GM21526 (cell line): ENCODE measurements at regions not wholly inside any gene's neighbourhood (a gene's known extent, or its start where the extent isn't known, plus 50 kb on each side); places are given as distances from the start of the nearest gene placed in this dataset.

Experiments
- ATAC-seq: cut with Tn5 transposase; IDR thresholded peaks from one replicate; pipeline ENCODE4 v1.9.1; 2021; ENCODE audit warnings: moderate library complexity; ENCODE audit not compliant: unreplicated experiment, low FRiP score

DNA sequence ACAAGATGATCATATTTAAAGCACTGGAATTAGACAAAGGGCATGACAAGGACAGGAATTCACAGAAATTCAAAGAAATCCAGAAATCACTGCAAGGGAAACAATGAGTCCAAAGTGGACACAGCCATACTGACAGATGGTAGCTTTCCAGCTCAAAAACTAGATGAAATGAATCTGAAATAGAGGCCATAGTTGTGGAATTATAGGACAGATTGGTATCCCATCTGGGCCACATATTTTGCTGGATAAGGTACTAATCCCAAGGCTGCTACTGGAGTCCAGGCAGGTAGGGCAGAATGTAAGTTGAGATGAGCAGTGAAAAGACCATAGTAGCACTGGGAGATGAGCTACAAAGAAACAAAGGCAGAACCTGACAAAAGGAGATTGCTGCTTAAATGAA lies 258.3 kb upstream of the ANO3 start:
- ATAC-seq, result no peak

DNA sequence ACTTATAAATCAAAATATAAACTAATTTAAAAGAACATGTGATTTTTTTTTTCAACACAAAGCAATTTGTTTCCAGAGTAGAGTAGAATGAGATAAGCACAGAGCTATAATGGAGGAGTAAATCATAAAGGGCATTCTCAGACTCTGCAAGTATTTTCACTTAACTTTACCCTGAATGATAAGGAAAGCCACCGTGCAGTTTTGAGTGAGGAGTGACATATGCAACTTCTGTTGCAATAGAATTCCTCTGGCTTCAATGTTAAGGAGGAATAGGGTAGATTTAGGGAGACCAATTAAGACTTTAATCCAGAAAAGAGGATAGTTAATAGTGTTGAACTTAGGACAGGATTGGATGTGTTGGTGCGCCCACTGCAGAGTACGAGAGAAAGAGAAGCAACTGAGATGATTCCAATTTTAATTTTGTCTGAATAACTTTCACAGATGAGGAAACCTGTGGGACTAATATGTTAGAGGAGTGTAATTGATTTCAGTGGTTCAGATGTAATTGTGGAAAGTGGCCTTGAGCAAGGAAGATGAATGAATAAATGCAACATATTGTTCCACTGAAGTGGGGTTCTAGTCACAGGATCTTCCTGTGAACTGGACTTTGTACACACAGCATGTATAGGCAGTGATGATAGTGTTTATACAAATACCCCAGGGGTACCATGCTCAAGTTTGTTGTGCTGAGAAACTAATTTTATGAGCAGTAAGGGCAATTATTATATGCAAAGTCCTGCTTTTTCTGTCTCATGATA lies 255.5 kb upstream of the ANO3 start:
- ATAC-seq, result no peak

GRCh38 chr11:26078231-26078821 lies 253.6 kb upstream of the ANO3 start:
- ATAC-seq, result peak; percentile 89

DNA sequence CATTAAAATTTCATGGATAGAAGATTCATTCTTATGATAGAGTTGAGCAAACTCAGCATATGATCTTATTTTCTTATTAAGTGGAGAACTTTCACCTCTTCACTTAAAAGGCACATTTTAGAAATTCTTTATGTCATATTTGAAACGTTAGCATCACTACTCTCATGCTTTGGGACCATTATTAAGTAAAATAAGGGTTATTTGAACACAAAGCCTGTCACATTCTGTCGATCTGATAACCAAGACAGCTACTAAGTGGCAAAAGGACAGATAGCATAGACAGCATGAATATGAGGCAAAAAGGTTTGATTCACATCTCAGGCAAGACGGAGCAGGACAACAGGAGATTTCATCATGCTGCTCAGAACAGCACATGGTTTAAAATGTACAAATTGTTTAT lies 247.6 kb upstream of the ANO3 start:
- ATAC-seq, result no peak

GRCh38 chr11:26086028-26086427 lies 245.9 kb upstream of the ANO3 start:
- ATAC-seq, result no peak

DNA sequence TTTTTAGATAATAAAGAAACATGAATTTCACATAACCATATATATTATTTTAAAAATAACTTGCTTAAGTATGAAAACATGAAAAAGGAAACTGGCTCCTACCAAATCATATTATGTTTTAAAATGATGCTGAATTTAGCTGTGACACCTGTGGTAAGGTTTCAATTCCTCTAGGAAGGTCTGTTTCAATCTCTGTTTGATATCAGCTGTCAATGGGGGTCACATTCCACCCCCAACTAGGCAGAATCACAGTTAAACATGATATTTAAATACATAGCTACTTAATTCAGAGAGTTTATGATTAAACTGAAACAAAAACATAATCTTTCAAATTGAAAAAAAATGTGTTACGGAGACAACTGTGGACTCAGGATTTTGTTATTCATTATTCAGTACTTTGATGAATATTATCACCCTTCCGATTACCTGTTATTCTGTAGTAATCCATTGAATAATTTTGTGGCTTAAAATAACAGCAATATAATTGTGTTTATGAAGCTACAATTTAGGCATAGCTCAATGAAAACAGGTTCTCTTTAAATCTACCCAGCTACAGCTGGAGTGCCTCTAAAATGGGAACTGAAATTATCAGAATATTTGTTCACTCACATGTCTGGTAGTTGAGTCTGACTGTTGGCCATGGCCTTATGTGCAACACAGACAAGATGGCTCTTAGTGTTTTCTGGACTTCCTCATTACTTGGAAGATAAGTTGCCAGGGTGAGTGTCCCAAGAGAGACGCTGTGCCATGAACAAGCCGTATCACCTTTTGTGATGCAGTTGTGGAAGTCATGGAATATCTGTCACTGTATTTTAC lies 244.6 kb upstream of the ANO3 start:
- ATAC-seq, result peak; percentile 98

- no peak for ATAC-seq
Measured at GRCh38 chr11:26088391-26088790, 243.5 kb upstream of the ANO3 start.

DNA sequence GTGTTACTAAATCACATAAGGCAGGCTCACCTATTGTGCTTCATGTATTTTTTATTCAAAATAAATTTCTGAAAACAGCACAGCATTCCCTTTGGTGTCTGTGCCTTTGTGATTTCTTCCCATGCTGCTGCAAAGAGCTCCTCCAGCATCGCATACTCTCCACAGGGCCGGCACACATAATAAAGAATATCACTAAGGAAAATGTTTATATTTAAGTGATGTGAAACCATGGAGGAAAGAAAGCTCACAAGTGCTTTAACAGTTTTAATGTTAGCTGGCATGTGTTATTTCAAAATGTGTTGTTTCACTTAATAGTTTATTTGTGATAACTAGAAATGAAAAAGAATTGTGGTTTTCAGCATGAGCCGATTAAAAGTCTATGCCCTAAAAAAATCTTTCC lies 241.3 kb upstream of the ANO3 start:
- ATAC-seq, result no peak

GRCh38 chr11:26093206-26093605 lies 238.7 kb upstream of the ANO3 start:
- no peak for ATAC-seq

DNA sequence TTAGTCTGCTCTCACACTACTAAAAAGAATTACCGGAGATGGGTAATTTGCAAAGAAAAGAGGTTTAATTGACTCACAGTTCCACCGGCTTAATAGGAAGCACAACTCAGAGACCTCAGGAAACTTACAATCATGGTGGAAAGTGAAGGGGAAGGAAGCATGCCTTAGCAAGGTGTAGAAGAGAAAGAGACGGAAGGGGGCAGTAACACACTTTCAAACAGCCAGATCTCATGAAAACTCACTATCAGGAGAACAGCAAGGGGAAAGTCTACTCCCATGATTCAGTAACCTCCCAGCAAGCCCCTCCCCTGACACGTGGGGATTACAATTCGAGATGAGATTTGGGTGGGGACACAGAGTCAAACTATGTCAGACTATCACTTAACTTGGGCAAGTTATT lies 236.6 kb upstream of the ANO3 start:
- ATAC-seq, result no peak

GRCh38 chr11:26096451-26096850 lies 235.5 kb upstream of the ANO3 start:
- no peak for ATAC-seq

DNA sequence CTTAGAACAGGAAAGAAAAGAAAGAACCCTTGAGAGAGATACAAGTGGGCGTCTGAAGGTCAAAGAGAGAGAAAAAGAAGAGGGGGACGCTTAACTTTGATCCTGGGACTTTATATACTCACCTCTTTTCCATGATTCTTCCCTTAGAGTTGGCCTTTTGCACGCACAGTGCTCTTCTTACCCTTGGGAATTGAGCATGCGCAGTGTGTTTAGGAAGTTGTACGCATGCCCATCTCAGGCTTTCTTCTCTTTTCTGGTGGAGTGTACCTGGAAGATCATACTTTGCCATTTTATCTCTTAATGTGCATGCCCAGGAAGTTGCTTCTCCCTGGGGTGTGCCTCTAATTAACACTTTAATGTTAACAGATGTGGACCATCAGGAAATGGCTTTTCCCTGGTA lies 229.6 kb upstream of the ANO3 start:
- no peak for ATAC-seq

- no peak for ATAC-seq
Measured at GRCh38 chr11:26105762-26106423, 226.0 kb upstream of the ANO3 start.

DNA sequence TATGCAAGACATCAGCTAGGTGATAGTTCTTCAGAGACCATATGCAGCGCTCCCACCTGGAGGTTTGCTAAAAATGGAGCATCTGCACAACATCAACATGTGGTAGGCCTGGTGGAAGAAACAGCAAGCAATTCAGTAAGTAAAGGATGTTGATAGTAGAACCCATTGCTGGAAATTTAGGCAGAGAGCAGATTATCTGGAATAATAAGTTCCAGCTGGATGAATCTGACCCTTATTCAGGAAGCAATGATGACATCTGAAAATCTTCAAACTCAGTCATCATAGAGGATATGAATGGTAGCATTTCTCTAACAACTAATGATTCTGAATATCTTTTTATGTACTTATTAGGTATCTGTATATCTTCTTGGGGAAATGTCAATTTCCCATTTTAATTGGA lies 225.2 kb upstream of the ANO3 start:
- ATAC-seq, result no peak

GRCh38 chr11:26109658-26110368 lies 222.1 kb upstream of the ANO3 start:
- no peak for ATAC-seq

GRCh38 chr11:26112264-26112663 lies 219.7 kb upstream of the ANO3 start:
- ATAC-seq, result peak; percentile 50

GRCh38 chr11:26121466-26121865 lies 210.5 kb upstream of the ANO3 start:
- no peak for ATAC-seq

DNA sequence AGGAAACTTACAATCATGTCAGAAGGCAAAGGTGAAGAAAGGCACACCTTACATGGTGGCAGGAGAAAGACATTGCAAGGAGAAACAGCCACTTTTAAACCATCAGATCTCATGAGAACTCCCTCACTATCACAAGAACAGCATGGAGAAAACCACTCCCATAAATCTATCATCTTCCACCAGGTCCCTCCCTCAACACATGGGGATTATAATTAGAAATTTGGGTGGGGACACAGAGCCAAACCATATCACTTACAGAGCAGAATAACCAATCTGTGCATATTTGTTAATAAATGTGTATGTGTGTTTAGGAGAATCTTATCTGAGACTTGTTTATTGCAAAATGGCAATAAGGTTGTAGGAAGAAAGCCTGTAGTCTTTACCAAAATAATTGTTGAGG lies 205.2 kb upstream of the ANO3 start:
- no peak for ATAC-seq

DNA sequence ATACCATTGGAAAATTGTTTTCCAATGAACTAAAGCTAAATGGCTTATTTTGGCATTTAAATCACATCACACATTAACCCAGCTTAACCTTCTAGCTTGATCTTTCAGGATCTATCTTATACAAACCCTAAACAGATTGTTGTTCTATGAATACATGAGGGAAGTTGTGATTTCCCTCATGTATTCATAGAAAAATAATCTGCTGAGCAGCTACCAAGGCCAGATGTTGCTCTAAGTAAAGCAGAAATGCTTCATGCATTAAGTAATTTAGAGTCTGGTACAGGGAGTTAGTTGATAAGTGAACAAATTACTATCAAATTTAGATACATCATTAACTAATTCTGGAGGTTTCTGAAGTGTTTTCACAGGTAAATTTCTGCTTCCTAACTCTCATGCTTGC lies 204.6 kb upstream of the ANO3 start:
- ATAC-seq, result no peak

- ATAC-seq, result no peak
Measured at GRCh38 chr11:26131406-26131805, 200.5 kb upstream of the ANO3 start.

DNA sequence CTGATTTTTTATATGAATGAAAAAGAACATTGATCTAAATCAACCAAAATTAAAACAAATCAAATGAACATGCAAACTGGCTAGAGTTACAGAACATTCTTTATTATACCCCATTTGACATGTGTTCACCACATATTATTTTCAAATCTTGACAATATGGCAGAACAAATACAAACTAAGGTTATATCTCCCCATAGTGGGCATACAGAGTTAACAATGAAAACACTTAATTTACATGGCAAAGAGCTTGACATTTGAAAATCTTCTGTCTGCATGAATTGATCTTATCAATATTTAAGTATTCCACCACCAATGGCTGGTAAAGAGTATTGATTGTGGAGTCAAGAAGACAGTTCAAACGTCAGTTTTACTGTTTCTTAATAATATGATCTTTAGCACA lies 197.9 kb upstream of the ANO3 start:
- no peak for ATAC-seq
